ENCODE measurements at regions not wholly inside any gene's neighbourhood (a gene's known extent, or its start where the extent isn't known, plus 50 kb on each side); places are given as distances from the start of the nearest gene placed in this dataset.

- FAIRE-seq (no peak), DNase-seq (ENCODE audit: insufficient read length, low spot score) (no peak)
- TF ChIP-seq POU2F2 (IDR thresholded peaks at IDR 0.05; ENCODE audit: low read depth, low read length) (no peak), POLR2A (IDR thresholded peaks at IDR 0.05; ENCODE audit: low read depth, low read length) (no peak), SPI1 (IDR thresholded peaks at IDR 0.05; ENCODE audit: low read depth, low read length) (no peak), PAX5 (IDR thresholded peaks at IDR 0.05; ENCODE audit: insufficient read depth, low read length, severe bottlenecking) (no peak), POLR2AphosphoS5 (IDR thresholded peaks at IDR 0.05; ENCODE audit: low read depth, low read length) (no peak), TAF1 (IDR thresholded peaks at IDR 0.05; ENCODE audit: low read depth, low read length) (no peak)
Observed at GRCh38 chr5:117084067-117084466, 509.4 kb upstream of the SEMA6A start.

- DNase-seq (ENCODE audit: insufficient read length, low spot score) (no peak), FAIRE-seq (no peak)
- TF ChIP-seq POU2F2 (IDR thresholded peaks at IDR 0.05; ENCODE audit: low read depth, low read length) (no peak), SPI1 (IDR thresholded peaks at IDR 0.05; ENCODE audit: low read depth, low read length) (no peak), TAF1 (IDR thresholded peaks at IDR 0.05; ENCODE audit: low read depth, low read length) (no peak), PAX5 (IDR thresholded peaks at IDR 0.05; ENCODE audit: insufficient read depth, low read length, severe bottlenecking) (no peak), POLR2AphosphoS5 (IDR thresholded peaks at IDR 0.05; ENCODE audit: low read depth, low read length) (no peak), POLR2A (IDR thresholded peaks at IDR 0.05; ENCODE audit: low read depth, low read length) (no peak)
Observed at GRCh38 chr5:117082977-117083376, 508.4 kb upstream of the SEMA6A start.

- DNase-seq (ENCODE audit: insufficient read length, low spot score) (no peak), FAIRE-seq (no peak)
- TF ChIP-seq POU2F2 (IDR thresholded peaks at IDR 0.05; ENCODE audit: low read depth, low read length) (no peak), PAX5 (IDR thresholded peaks at IDR 0.05; ENCODE audit: insufficient read depth, low read length, severe bottlenecking) (no peak), SPI1 (IDR thresholded peaks at IDR 0.05; ENCODE audit: low read depth, low read length) (no peak), TAF1 (IDR thresholded peaks at IDR 0.05; ENCODE audit: low read depth, low read length) (no peak), POLR2AphosphoS5 (IDR thresholded peaks at IDR 0.05; ENCODE audit: low read depth, low read length) (no peak)
Observed at GRCh38 chr5:117077142-117077541, 502.5 kb upstream of the SEMA6A start.

- TF ChIP-seq SPI1 (IDR thresholded peaks at IDR 0.05; ENCODE audit: low read depth, low read length) (no peak), PAX5 (IDR thresholded peaks at IDR 0.05; ENCODE audit: insufficient read depth, low read length, severe bottlenecking) (no peak), POLR2AphosphoS5 (IDR thresholded peaks at IDR 0.05; ENCODE audit: low read depth, low read length) (no peak), TAF1 (IDR thresholded peaks at IDR 0.05; ENCODE audit: low read depth, low read length) (no peak), POLR2A (IDR thresholded peaks at IDR 0.05; ENCODE audit: low read depth, low read length) (no peak), POU2F2 (IDR thresholded peaks at IDR 0.05; ENCODE audit: low read depth, low read length) (no peak)
- DNase-seq (ENCODE audit: insufficient read length, low spot score) (no peak), FAIRE-seq (no peak)
Observed at GRCh38 chr5:117072439-117072838, 497.8 kb upstream of the SEMA6A start.

GRCh38 chr5:117065800-117066199, 491.2 kb upstream of the SEMA6A start:
- FAIRE-seq (no peak), DNase-seq (ENCODE audit: insufficient read length, low spot score) (no peak)
- no peak for TF ChIP-seq SPI1 (IDR thresholded peaks at IDR 0.05; ENCODE audit: low read depth, low read length)
- TF ChIP-seq POLR2AphosphoS5 (IDR thresholded peaks at IDR 0.05; ENCODE audit: low read depth, low read length): no peak
- TF ChIP-seq POLR2A (IDR thresholded peaks at IDR 0.05; ENCODE audit: low read depth, low read length): no peak
- TF ChIP-seq TAF1 (IDR thresholded peaks at IDR 0.05; ENCODE audit: low read depth, low read length): no peak

GRCh38 chr5:117065161-117065560, 490.5 kb upstream of the SEMA6A start:
- DNase-seq (ENCODE audit: insufficient read length, low spot score) (no peak), FAIRE-seq (no peak)
- TF ChIP-seq POLR2AphosphoS5 (IDR thresholded peaks at IDR 0.05; ENCODE audit: low read depth, low read length) (no peak), TAF1 (IDR thresholded peaks at IDR 0.05; ENCODE audit: low read depth, low read length) (no peak), POU2F2 (IDR thresholded peaks at IDR 0.05; ENCODE audit: low read depth, low read length) (no peak), SPI1 (IDR thresholded peaks at IDR 0.05; ENCODE audit: low read depth, low read length) (no peak), POLR2A (IDR thresholded peaks at IDR 0.05; ENCODE audit: low read depth, low read length) (no peak), PAX5 (IDR thresholded peaks at IDR 0.05; ENCODE audit: insufficient read depth, low read length, severe bottlenecking) (no peak)

- TF ChIP-seq POU2F2 (IDR thresholded peaks at IDR 0.05; ENCODE audit: low read depth, low read length) (no peak), SPI1 (IDR thresholded peaks at IDR 0.05; ENCODE audit: low read depth, low read length) (no peak), POLR2A (IDR thresholded peaks at IDR 0.05; ENCODE audit: low read depth, low read length) (no peak), PAX5 (IDR thresholded peaks at IDR 0.05; ENCODE audit: insufficient read depth, low read length, severe bottlenecking) (no peak), POLR2AphosphoS5 (IDR thresholded peaks at IDR 0.05; ENCODE audit: low read depth, low read length) (no peak), TAF1 (IDR thresholded peaks at IDR 0.05; ENCODE audit: low read depth, low read length) (no peak)
- DNase-seq (ENCODE audit: insufficient read length, low spot score): no peak
- no peak for FAIRE-seq
Observed at GRCh38 chr5:117060099-117060498, 485.5 kb upstream of the SEMA6A start.

- FAIRE-seq (no peak), DNase-seq (ENCODE audit: insufficient read length, low spot score) (no peak)
- no peak for TF ChIP-seq SPI1 (IDR thresholded peaks at IDR 0.05; ENCODE audit: low read depth, low read length)
- TF ChIP-seq POU2F2 (IDR thresholded peaks at IDR 0.05; ENCODE audit: low read depth, low read length): no peak
- no peak for TF ChIP-seq POLR2AphosphoS5 (IDR thresholded peaks at IDR 0.05; ENCODE audit: low read depth, low read length)
- no peak for TF ChIP-seq PAX5 (IDR thresholded peaks at IDR 0.05; ENCODE audit: insufficient read depth, low read length, severe bottlenecking)
- TF ChIP-seq TAF1 (IDR thresholded peaks at IDR 0.05; ENCODE audit: low read depth, low read length): no peak
- no peak for TF ChIP-seq POLR2A (IDR thresholded peaks at IDR 0.05; ENCODE audit: low read depth, low read length)
Observed at GRCh38 chr5:117058740-117059139, 484.1 kb upstream of the SEMA6A start.

- no peak for DNase-seq (ENCODE audit: insufficient read length, low spot score)
- TF ChIP-seq POLR2AphosphoS5 (IDR thresholded peaks at IDR 0.05; ENCODE audit: low read depth, low read length) (no peak), POLR2A (IDR thresholded peaks at IDR 0.05; ENCODE audit: low read depth, low read length) (no peak), TAF1 (IDR thresholded peaks at IDR 0.05; ENCODE audit: low read depth, low read length) (no peak), SPI1 (IDR thresholded peaks at IDR 0.05; ENCODE audit: low read depth, low read length) (no peak), POU2F2 (IDR thresholded peaks at IDR 0.05; ENCODE audit: low read depth, low read length) (no peak), PAX5 (IDR thresholded peaks at IDR 0.05; ENCODE audit: insufficient read depth, low read length, severe bottlenecking) (no peak)
- FAIRE-seq: no peak
Observed at GRCh38 chr5:117055517-117055916, 480.9 kb upstream of the SEMA6A start.

- DNase-seq (ENCODE audit: insufficient read length, low spot score): no peak
- no peak for FAIRE-seq
- no peak for TF ChIP-seq PAX5 (IDR thresholded peaks at IDR 0.05; ENCODE audit: insufficient read depth, low read length, severe bottlenecking)
- no peak for TF ChIP-seq POLR2AphosphoS5 (IDR thresholded peaks at IDR 0.05; ENCODE audit: low read depth, low read length)
- TF ChIP-seq SPI1 (IDR thresholded peaks at IDR 0.05; ENCODE audit: low read depth, low read length): no peak
- TF ChIP-seq TAF1 (IDR thresholded peaks at IDR 0.05; ENCODE audit: low read depth, low read length): no peak
- TF ChIP-seq POLR2A (IDR thresholded peaks at IDR 0.05; ENCODE audit: low read depth, low read length): no peak
- no peak for TF ChIP-seq POU2F2 (IDR thresholded peaks at IDR 0.05; ENCODE audit: low read depth, low read length)
Observed at GRCh38 chr5:117054911-117055310, 480.3 kb upstream of the SEMA6A start.
